Panc1 (cell line): ENCODE measurements at regions not wholly inside any gene's neighbourhood (a gene's known extent, or its start where the extent isn't known, plus 50 kb on each side); places are given as distances from the start of the nearest gene placed in this dataset.

Experiments used
- ATAC-seq: fragments of 200-7000 bp; cut with Tn5 transposase; 2 replicates; pipeline ENCODE4 v1.9.1; 2020; ENCODE audit warnings: mild to moderate bottlenecking, moderate library complexity
- BruUV-seq: library from RNA; stranded (reverse); fragments of 400-500 nt; replicated peaks from 2 replicates; lab custom pipeline; 2021; lab: Mats Ljungman, UMichigan
- CTCF ChIA-PET: fragments of 300-600 bp; sonication (Branson Sonifier 250); formaldehyde crosslinking; loops from one replicate; lab custom pipeline; 2022; ENCODE audit warnings: antibody characterized with exemption; lab: Charles Lee
- POLR2A ChIA-PET: fragments of 300-600 bp; sonication (Branson Sonifier 250); formaldehyde crosslinking; loops from one replicate; lab custom pipeline; 2022; ENCODE audit warnings: antibody characterized with exemption; lab: Charles Lee
- DNase-seq: peaks from one replicate; pipeline ENCODE4 v3.0.0-alpha.2; 2010; ENCODE audit warnings: low read depth, low spot score
- H3K27ac ChIP-seq: 2 replicates; pipeline ENCODE4 v1.5.1; 2011; ENCODE audit warnings: mild to moderate bottlenecking, low read length, inconsistent platforms
- H3K27me3 ChIP-seq: fragments of 200-500 bp; sonication (Bioruptor generic); 2 replicates; pipeline ENCODE4 v1.6.0; 2014; ENCODE audit warnings: low read length, inconsistent platforms; ENCODE audit not compliant: control insufficient read depth, insufficient read depth
- H3K36me3 ChIP-seq: fragments of 200-500 bp; sonication (Bioruptor generic); 2 replicates; pipeline ENCODE4 v1.5.1; 2014; ENCODE audit warnings: inconsistent platforms, mild to moderate bottlenecking, low read length, moderate library complexity; ENCODE audit not compliant: control insufficient read depth, insufficient read depth
- H3K4me1 ChIP-seq: 2 replicates; pipeline ENCODE4 v1.5.1; 2011; ENCODE audit warnings: inconsistent platforms, mild to moderate bottlenecking, low read length, moderate library complexity; ENCODE audit not compliant: control insufficient read depth, insufficient read depth
- H3K4me3 ChIP-seq, 2 experiments: 2 replicates each; pipeline ENCODE4 v1.5.1; 2011 to 2012; ENCODE audit warnings: low read depth in 2 of 2, low read length in 2 of 2, mild to moderate bottlenecking in 2 of 2, inconsistent platforms in 1 of 2, moderate library complexity in 1 of 2
- H3K9me3 ChIP-seq: fragments of 200-500 bp; sonication (Bioruptor generic); 2 replicates; pipeline ENCODE4 v1.5.1; 2014; ENCODE audit warnings: low read depth, mild to moderate bottlenecking, inconsistent platforms, low read length, moderate library complexity; ENCODE audit not compliant: control insufficient read depth, insufficient read depth
- CTCF ChIP-seq: fragments of 450-650 bp; IDR thresholded peaks from 2 replicates; pipeline ENCODE4 v1.5.1; 2017; ENCODE audit warnings: mild to moderate bottlenecking
- POLR2AphosphoS5 ChIP-seq: IDR thresholded peaks from 2 replicates; pipeline ENCODE4 v1.6.1; 2012; ENCODE audit warnings: mild to moderate bottlenecking, low read depth, low read length, moderate library complexity
- SIN3A ChIP-seq: IDR thresholded peaks from 2 replicates; pipeline ENCODE4 v1.6.1; 2012; ENCODE audit warnings: low read depth, mild to moderate bottlenecking, low read length, moderate library complexity, borderline replicate concordance; ENCODE audit not compliant: insufficient read depth
- TCF7L2 ChIP-seq: IDR thresholded peaks from 2 replicates; pipeline ENCODE4 v1.6.1; 2011; ENCODE audit warnings: mild to moderate bottlenecking, low read depth, low read length, inconsistent platforms
- in situ Hi-C: cut with HindIII; loops from 2 replicates; pipeline ENCODE4 v1.10.0; 2016; ENCODE audit warnings: low sequenced_read_pairs, low pct_unique_long_range_greater_than_20kb
- intact Hi-C: fragments of 100-400 bp; cut with micrococcal nuclease; formaldehyde crosslinking; loops from one replicate; pipeline ENCODE4 v1.10.0; 2022; ENCODE audit not compliant: unreplicated experiment
- TF ChIP-seq, protein P1 (sequence below), 2 experiments: IDR thresholded peaks; 2 replicates each; pipeline ENCODE4 v1.6.1; 2011 to 2012; ENCODE audit warnings: low read depth in 2 of 2, control low read depth in 1 of 2, low read length in 1 of 2, mild to moderate bottlenecking in 1 of 2, moderate library complexity in 1 of 2; ENCODE audit not compliant: insufficient read depth in 1 of 2

DNA sequence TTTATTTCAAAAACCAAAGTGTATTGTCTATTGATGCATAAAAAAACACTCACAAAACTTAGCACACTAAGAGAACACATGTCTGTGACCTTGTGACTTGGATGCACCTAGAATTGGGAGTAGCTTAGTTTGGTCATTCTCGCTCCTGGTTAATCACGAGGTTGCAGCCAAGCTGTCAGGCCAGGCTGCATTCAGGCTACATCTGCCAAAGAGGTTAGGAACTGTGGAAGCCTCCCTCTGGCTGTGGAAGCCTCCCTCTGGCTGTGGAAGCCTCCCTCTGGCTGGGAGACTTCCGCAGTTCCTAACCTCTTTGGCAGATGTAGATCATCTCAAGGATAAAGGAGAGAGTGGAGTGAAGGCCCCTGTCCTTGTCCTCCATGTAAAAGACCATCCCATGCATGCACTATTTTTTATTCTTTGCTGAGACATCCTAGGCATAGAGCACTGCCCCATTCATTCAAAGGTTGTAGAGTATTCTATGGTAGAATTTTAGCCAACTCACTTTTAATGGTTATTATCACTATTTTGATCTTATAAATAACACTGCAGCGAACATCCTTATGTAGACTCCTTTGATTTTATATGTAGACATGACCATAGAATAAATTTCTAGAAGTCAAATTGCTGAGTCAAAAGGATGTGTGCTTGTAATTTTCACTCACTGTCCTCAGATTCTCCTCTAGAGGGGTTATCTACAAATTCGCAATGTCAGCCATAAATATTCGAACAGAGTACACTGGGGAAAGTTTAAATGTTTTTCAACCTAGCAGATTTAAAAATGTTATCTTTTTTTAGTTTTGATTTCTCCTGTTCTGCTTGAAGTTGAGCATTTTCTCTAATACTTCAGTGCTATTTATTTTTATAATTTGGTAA is 63.0 kb upstream of the IGLL5 start:
- in situ Hi-C loops: no loop called here
- H3K27ac ChIP-seq: no peak overlapping the region
- H3K36me3 ChIP-seq: no peaks in the 10 kb centered on the region
- H3K4me1 ChIP-seq: no peaks in the 10 kb centered on the region
- H3K9me3 ChIP-seq: no peaks in the 10 kb centered on the region
- POLR2A ChIA-PET: no interaction called here
- CTCF ChIA-PET: no interaction called here
- H3K4me3 ChIP-seq: no peak overlapping the region
- no peak for ATAC-seq
- H3K27me3 ChIP-seq: no peaks in the 10 kb centered on the region
- no peak for DNase-seq
- BruUV-seq: no TSS peak
- intact Hi-C loops: no loop called here
- TF ChIP-seq TCF7L2 (no peak), POLR2AphosphoS5 (no peak), CTCF (no peak), SIN3A (no peak)
- TF ChIP-seq, protein P1, sequence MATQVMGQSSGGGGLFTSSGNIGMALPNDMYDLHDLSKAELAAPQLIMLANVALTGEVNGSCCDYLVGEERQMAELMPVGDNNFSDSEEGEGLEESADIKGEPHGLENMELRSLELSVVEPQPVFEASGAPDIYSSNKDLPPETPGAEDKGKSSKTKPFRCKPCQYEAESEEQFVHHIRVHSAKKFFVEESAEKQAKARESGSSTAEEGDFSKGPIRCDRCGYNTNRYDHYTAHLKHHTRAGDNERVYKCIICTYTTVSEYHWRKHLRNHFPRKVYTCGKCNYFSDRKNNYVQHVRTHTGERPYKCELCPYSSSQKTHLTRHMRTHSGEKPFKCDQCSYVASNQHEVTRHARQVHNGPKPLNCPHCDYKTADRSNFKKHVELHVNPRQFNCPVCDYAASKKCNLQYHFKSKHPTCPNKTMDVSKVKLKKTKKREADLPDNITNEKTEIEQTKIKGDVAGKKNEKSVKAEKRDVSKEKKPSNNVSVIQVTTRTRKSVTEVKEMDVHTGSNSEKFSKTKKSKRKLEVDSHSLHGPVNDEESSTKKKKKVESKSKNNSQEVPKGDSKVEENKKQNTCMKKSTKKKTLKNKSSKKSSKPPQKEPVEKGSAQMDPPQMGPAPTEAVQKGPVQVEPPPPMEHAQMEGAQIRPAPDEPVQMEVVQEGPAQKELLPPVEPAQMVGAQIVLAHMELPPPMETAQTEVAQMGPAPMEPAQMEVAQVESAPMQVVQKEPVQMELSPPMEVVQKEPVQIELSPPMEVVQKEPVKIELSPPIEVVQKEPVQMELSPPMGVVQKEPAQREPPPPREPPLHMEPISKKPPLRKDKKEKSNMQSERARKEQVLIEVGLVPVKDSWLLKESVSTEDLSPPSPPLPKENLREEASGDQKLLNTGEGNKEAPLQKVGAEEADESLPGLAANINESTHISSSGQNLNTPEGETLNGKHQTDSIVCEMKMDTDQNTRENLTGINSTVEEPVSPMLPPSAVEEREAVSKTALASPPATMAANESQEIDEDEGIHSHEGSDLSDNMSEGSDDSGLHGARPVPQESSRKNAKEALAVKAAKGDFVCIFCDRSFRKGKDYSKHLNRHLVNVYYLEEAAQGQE (IDR thresholded peaks at IDR 0.05; ENCODE audit: insufficient read depth in 1 of 2, low read depth in 2 of 2, low read length in 1 of 2): no peak

- H3K27me3 ChIP-seq: no peaks in the 10 kb centered on the region
- H3K36me3 ChIP-seq: no peaks in the 10 kb centered on the region
- DNase-seq: no peak
- BruUV-seq: no TSS peak
- H3K4me3 ChIP-seq: no peak overlapping the region
- intact Hi-C loops: no loop called here
- H3K9me3 ChIP-seq: no peaks in the 10 kb centered on the region
- no peaks in the 10 kb centered on the region for H3K4me1 ChIP-seq
- no peak for ATAC-seq
- TF ChIP-seq SIN3A (no peak), TCF7L2 (no peak), POLR2AphosphoS5 (no peak), CTCF (no peak)
- TF ChIP-seq, protein P1 (IDR thresholded peaks at IDR 0.05; ENCODE audit: insufficient read depth in 1 of 2, low read depth in 2 of 2, low read length in 1 of 2): no peak
- no peak overlapping the region for H3K27ac ChIP-seq
- POLR2A ChIA-PET: no interaction called here
- in situ Hi-C loops: no loop called here
- CTCF ChIA-PET: no interaction called here
These were observed 62.4 kb upstream of the IGLL5 start for GRCh38 chr22:22825213-22825593.
